Spleen (tissue), 7 donors: ENCODE measurements at regions not wholly inside any gene's neighbourhood (a gene's known extent, or its start where the extent isn't known, plus 50 kb on each side); places are given as distances from the start of the nearest gene placed in this dataset.

ENCODE experiments used
- CTCF ChIP-seq, 11 experiments: fragments of 200-600 bp in 7 of 11; fragments of 450-650 bp in 4 of 11; sonication (generic) in 4 of 11; IDR thresholded peaks in 8 of 11; conservative IDR thresholded peaks in 3 of 11; 1 replicate in 7 of 11; 2 replicates in 4 of 11; pipeline versions ENCODE4 v1.4.0 to v1.8.0; 2016 to 2021; ENCODE audit warnings: antibody characterized with exemption in 11 of 11, inconsistent platforms in 4 of 11, mild to moderate bottlenecking in 1 of 11
- POLR2A ChIP-seq, 3 donors: fragments of 450-650 bp; IDR thresholded peaks; one replicate each; pipeline ENCODE4 v1.5.1; 2017; ENCODE audit warnings: antibody characterized with exemption in 3 of 3, mild to moderate bottlenecking in 1 of 3
- POLR2AphosphoS5 ChIP-seq, 3 donors: sonication (generic); formaldehyde crosslinking; IDR thresholded peaks; one replicate each; pipeline ENCODE4 v1.5.1; 2017; ENCODE audit warnings: antibody characterized with exemption in 3 of 3
- donor health status: DM: no; HTN: no; CAD: no; lungs with moderate emphysema.
- donor health status: DM: no; HTN: no; CAD: no.
- donor health status: DM: no; HTN: no; CAD: no.

GRCh38 chr10:56844978-56845529, 484.0 kb upstream of the ZWINT start:
- TF ChIP-seq CTCF (IDR thresholded peaks at IDR 0.05 in 8 of 11, conservative IDR thresholded peaks at IDR 0.05 in 3 of 11) (no peak), POLR2A (IDR thresholded peaks at IDR 0.05) (no peak), POLR2AphosphoS5 (IDR thresholded peaks at IDR 0.05) (no peak)
